Putamen (tissue), 1 donor: ENCODE measurements at regions not wholly inside any gene's neighbourhood (a gene's known extent, or its start where the extent isn't known, plus 50 kb on each side); places are given as distances from the start of the nearest gene placed in this dataset.

Source experiments
- DNase-seq: peaks from one replicate; pipeline ENCODE4 v3.0.0-alpha.2; 2016; ENCODE audit warnings: low spot score

DNA sequence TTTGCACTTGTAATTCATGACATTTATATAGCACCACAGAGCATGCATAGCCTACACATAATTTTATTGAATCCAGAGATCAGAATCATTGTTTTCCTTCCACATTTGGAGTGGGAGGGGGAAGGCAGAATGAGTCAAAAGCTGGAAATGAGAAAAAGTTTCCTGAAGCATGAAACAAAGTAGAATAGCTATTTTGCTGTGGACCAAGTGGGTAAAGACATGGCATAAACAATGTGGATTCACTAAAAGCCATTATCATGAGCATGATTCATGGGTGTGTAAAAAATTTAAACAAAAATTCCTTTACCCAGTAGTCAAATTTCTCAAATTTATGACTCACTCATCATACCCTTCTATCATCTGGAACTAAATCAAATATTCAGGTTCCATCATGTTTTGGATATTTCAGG is 97.9 kb downstream of the YIPF5 start:
- DNase-seq, result no peak

DNA sequence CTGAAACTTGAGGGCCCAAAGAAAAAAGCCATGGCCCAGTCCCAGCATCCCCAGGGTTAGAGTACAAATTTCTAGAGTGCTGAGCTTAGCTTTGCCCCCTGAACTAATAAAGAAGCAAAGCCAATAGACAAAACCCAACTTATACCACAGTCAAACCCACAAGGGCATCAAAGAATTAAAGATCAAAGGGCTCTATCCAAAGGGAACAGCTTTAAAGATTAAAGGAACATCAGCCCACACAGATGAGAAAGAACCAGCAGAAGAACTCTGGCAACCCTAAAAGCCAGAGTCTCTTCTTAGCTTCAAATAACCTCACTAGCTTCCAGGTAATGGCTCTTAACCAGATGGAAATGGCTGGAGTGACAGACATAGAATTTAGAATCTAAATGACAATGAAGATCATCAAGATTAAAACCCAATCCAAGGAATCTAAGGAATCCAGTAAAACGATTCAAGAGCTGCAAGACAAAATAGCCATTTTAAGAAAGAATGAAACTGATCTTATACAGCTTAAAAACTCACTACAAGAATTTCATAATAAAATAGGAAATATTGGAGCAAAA is 93.9 kb downstream of the YIPF5 start:
- no peak for DNase-seq

GRCh38 chr5:144083185-144083584 is 87.3 kb downstream of the YIPF5 start:
- no peak for DNase-seq

GRCh38 chr5:144084971-144085370 is 85.5 kb downstream of the YIPF5 start:
- DNase-seq, result no peak

GRCh38 chr5:144085381-144085780 is 85.1 kb downstream of the YIPF5 start:
- no peak for DNase-seq

- DNase-seq, result no peak
Observed at GRCh38 chr5:144086295-144086694, 84.2 kb downstream of the YIPF5 start.

GRCh38 chr5:144087576-144087975 is 82.9 kb downstream of the YIPF5 start:
- DNase-seq, result no peak

GRCh38 chr5:144088206-144089064 is 82.0 kb downstream of the YIPF5 start:
- no peak for DNase-seq

DNA sequence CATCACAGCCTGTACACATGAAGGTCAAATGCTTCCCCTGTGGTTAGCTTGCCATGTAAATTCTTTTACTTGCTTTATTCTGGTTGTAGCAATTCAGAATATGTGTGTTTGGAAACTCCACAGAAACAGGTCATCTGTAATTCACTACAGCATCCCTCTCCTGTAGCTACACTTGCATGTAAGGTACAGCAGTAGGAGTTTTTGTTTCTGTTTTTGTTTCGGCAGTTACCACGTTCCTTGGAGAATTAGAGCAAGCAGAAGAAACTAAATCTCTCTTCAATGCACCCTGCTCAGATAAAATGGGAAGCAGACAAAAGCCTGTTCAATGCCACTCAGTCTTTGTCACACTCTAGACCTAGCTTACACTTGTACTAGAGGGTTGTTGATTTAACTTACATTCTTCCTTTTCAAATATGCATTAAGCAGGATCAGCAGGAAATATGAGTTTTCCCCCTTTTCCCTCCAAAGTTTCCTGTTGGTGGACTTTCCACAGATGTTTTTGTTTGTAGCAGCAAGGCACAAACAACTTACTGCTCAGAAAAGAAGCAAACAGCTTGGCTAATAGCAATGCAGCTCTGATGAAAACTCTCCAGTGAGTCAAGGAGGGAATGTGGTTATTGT is 80.9 kb downstream of the YIPF5 start:
- DNase-seq, result no peak

DNA sequence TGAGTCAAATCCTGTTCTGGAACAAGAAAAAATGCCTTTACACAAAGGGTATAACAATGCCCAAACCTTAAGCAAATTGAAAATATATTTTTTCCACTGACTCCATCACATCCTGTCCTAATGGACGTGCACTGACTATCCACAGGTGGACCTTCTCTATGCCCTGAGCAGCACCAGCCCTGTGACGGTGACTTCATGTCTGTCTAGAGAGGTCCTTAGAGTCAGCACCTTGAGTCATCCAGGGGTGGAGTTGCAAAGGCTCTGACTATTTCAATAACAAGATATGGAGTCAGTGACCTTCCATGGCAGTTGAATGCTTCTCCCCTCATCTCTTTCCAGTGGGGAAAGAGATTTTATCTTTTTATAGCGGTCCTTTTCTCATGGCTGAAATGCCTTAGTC is 78.0 kb downstream of the YIPF5 start:
- DNase-seq, result no peak

DNA sequence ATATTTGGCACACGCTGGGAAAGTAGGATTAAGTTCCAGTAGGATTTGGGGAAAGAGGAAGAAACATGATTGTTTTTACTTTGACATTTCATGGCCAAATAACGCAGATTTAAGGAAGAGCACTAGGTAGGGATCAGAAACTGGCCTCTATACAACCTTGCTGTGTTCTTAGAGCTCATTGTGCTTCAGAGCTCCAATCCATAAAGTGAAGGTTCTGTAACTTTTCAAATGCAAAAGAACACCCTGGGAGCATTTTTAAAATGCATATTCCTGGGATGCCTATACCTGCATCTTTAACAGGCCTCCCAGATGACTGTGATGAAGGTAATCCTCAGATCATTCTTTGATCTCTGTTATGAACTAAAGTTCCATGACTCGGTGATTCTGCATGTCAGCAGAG is 77.1 kb downstream of the YIPF5 start:
- no peak for DNase-seq

GRCh38 chr5:144093868-144094267 is 76.6 kb downstream of the YIPF5 start:
- no peak for DNase-seq

- DNase-seq, result no peak
Observed at GRCh38 chr5:144100702-144101101, 69.8 kb downstream of the YIPF5 start.

DNA sequence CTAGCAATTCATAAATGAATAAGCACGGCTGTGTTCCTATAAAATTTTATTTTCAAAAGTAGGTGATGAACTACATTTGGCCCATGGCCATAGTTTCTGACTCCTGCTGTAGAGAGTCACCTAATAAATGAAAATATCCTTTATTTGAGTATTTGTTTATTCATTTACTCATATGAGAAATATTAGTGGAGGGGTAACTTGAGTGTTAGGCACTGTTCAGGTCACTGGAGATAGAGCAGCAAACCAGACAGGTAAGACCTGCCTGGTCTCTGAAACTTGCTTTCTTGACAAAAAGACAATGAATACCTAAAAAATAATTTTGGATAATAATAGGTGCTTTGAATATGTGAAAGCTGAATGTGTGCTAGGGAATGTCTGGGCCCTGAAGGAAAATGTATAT is 68.8 kb downstream of the YIPF5 start:
- DNase-seq, result no peak

GRCh38 chr5:144102361-144102760 is 68.1 kb downstream of the YIPF5 start:
- no peak for DNase-seq

GRCh38 chr5:144102979-144103378 is 67.5 kb downstream of the YIPF5 start:
- no peak for DNase-seq

DNA sequence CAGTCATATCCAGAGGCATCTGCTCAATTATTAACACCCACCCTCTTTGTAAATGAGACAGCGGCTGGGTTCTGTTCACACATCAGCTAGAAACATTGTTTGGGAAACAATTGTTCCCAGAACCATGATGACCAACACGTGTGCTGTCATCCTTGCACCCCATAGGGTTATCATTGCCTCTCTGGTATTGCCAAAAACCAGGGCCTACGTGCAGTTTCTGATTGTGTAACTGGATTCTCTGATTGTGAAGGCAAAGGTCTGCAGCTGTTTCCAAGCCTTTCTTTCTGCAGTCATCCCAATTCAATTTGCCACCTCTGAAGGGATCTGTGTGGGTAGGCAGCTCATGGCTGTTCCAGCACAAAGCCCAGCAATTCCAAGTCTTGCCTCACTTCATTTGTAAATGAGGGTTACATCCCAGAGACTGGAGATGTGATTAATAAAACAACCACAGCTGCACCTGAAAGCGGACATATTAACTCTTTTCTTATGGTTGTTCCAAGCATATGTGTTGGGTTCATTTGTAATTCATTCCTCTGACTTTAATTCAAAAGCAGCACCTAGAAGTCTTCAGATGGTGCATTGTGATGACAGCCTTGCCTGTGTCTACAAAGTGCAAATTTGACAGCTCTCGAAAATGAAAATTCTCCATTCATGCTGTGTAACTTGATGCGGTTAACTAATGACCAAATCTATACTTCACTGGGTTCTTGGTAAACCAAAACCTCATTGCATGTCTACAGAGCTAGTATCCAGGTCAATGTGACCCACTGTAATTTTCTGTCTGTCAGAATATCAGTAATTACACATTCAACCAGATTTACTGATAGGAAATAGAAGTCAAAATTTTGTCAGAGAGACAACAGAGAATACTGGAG is 66.6 kb downstream of the YIPF5 start:
- peak; percentile 8 for DNase-seq

DNA sequence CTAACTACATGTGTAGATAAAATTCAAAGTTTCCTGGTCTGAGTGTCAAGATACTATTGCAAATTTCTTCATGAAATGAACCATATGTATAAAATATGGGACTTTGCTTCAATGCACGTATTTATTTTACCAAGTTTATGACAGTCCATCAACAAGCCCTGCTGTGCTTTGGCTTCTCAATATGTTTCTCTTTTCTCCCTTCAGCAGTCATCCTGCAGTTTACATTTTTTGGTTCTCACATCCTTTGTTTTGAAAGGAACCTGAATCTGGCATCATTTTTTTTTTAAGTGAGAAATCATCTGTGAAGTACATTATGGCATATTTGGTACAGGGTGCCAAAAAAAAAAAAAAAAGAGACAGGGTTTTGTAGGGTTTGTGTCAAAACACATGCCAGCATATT is 65.1 kb downstream of the YIPF5 start:
- no peak for DNase-seq

DNA sequence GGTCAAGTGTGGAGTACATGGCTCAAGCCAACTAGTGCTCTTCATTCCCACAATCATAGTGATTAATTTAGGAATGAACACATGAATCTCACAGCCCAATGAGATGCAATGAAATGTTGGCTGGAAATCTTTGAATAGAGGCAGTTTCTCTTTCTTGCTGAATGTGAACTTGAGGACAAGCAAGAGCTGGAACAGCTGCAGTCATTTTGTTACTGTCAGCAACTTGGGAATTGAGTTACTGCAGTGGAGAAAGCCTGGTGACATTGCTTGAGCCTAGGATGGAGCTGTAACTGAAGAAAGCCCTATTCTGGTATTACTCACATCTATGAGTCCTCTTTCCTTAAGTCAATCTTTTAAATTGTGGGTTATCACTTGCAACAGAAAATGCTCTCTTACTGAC is 62.3 kb downstream of the YIPF5 start:
- no peak for DNase-seq
